VCaP (cell line): ENCODE measurements at regions not wholly inside any gene's neighbourhood (a gene's known extent, or its start where the extent isn't known, plus 50 kb on each side); places are given as distances from the start of the nearest gene placed in this dataset.

Source experiments
- H3K27ac ChIP-seq: fragments of 450-650 bp; 2 replicates; pipeline ENCODE4 v1.5.1; 2017
- CTCF ChIP-seq: fragments of 450-650 bp; conservative IDR thresholded peaks from 2 replicates; pipeline ENCODE4 v1.5.1; 2017; ENCODE audit warnings: mild to moderate bottlenecking, moderate library complexity

DNA sequence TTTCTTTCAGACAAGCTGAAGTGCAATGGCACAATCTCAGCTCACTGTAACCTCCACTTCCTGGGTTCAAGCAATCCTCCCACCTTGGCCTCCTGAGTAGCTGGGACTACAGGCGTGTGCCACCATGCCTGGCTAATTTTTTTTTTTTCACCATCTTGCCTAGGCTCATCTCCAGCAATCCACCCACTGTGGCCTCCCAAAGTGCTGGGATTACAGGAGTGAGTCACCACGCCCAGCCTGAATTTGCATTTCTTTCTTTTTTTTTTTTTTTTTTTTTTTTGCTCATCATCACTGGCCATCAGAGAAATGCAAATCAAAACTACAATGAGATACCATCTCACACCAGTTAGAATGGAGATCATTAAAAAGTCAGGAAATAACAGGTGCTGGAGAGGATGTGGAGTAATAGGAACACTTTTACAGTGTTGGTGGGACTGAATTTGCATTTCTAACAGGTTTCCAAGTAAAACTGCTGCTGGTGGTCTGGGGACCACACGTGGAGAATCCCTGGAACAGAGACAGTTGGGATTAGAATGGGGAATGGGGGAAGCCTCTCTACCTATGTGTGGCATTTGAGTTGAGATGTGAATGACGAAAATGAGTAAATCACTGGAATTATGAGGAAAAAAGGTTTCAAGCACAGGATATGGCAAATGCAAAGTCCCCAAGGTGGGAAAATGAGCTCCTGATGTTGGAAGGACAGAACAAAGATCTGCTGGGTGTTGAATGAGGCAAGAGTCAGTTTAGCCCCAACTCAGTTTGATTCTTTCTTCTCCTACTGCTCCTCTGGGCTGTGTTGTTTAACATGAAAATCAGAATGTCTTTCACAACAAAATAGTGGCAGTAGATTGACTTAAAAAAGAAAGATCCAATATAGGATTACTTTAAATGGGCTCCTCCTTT lies 88.8 kb upstream of the MAP4K4 start:
- no peak overlapping the region for H3K27ac ChIP-seq
- no peak for TF ChIP-seq CTCF

DNA sequence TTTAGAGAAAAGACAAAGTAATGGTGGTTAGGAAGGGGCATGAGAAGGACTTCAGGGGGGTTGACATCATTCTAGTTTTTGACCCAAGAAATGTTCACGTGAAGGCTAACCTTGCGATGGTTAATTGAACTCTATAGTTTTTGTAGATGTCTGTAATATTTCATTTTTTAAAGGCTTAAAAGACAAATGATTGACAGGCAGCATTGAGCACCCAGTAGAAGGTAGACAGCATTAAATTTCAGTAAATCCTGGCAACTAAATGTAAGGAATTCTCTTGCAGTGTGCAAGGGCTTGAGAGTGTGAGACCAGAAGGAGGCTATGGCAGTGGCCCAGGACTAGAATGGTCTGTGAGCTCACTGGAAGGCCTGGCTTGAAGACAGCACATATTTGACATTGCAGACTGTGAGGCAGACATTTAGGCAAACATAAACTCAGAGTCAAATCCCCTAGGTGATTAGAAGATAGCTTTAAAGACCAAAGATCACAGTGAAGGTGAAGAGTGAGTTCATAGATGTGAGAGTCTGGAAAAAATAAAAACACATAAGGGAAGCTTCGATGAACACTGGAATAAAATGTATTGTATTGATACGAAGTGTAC lies 100.1 kb upstream of the MAP4K4 start:
- H3K27ac ChIP-seq, result no peak overlapping the region
- no peak for TF ChIP-seq CTCF

GRCh38 chr2:101596333-101596732 lies 101.2 kb upstream of the MAP4K4 start:
- H3K27ac ChIP-seq, result no peak overlapping the region
- no peak for TF ChIP-seq CTCF

DNA sequence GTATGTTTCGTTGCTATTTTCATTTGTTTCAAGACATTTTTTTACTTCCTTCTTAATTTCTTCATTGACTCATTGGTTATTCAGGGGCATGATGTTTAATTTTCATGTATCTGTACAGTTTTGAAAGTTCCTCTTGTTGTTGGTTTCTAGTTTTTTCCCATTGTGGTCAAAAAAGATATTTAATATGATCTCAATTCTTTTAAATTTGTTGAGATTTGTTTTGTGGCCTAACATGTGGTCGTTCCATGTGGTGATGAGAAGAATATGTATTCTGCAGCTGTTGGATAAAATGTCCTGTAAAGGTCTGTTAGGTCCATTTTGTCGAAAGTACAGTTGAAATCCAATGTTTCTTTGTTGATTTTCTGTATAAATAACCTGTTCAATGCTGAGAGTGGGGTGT lies 110.3 kb upstream of the MAP4K4 start:
- no peak for TF ChIP-seq CTCF
- H3K27ac ChIP-seq, result no peak overlapping the region

DNA sequence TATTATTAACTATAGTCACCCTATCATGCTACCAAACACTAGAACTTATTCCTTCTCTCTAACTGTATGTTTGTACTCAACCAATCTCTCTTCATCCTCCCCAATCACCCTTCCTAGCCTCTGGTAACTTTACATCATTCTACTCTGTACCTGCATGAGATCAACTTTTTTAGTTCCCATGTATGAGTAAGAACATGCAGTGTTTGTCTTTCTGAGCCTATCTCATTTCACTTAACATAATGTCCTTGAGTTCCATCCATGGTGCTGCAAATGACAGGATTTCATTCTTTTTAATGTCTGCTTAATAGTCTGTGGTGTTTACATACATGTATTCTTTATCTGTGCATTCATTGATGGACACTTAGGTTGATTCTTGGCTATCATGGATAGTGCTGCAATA lies 108.9 kb upstream of the RFX8 start:
- H3K27ac ChIP-seq, result no peak overlapping the region
- no peak for TF ChIP-seq CTCF

DNA sequence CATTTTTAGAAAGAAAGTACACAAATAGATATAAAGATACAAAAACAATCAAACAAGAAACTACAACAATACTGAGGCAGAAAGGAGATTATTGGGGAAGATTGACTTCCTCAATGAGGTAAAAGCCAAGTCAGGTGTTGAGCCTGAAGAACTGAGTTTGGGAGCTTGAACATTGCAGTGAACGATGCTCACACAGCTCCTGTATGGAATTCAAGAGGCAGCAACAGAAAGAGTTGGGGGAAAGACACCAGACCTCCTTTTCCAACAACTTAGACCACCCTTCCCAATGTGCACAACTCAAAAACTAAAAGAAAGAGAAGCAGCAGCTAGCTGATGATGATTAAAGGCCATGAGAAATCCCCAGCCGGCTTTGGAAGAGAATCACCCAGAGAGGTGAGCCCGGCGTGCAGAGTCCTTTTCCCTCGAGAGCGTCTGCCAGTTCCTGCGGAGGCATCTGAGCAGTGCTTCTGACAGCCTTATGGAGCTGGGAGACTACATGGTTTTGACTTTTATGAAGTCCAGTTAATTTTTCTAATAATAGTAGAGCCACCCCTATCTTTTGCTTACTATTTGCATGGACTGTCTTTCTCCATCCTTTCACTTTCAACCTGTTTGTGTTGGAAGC lies 106.9 kb upstream of the RFX8 start:
- H3K27ac ChIP-seq, result no peak overlapping the region

More for the DNA sequence above, 106.9 kb upstream of the RFX8 start:
- no peak for TF ChIP-seq CTCF
